ENCODE measurements at regions not wholly inside any gene's neighbourhood (a gene's known extent, or its start where the extent isn't known, plus 50 kb on each side); places are given as distances from the start of the nearest gene placed in this dataset.

- DNase-seq (ENCODE audit: low read depth): no peak
- H3K4me3 ChIP-seq (replicated peaks; ENCODE audit: low read depth, low read length): no peak overlapping the region
These were observed 55.9 kb downstream of the BAMBI start for GRCh38 chr10:28733245-28733644.

GRCh38 chr10:28733647-28734046 lies 56.3 kb downstream of the BAMBI start:
- no peak for TF ChIP-seq CTCF (IDR thresholded peaks at IDR 0.05; ENCODE audit: low read length, missing control alignments)
- H3K4me3 ChIP-seq (replicated peaks; ENCODE audit: low read depth, low read length): no peak overlapping the region
- DNase-seq (ENCODE audit: low read depth): no peak

More at GRCh38 chr10:28733245-28733644, 55.9 kb downstream of the BAMBI start:
- TF ChIP-seq CTCF (IDR thresholded peaks at IDR 0.05; ENCODE audit: low read length, missing control alignments): no peak

GRCh38 chr10:28734938-28735759 lies 57.8 kb downstream of the BAMBI start:
- DNase-seq (ENCODE audit: low read depth): peak; percentile 85
- TF ChIP-seq CTCF (IDR thresholded peaks at IDR 0.05; ENCODE audit: low read length, missing control alignments): no peak
- H3K4me3 ChIP-seq (replicated peaks; ENCODE audit: low read depth, low read length): no peak overlapping the region

GRCh38 chr10:28737096-28737495 lies 59.8 kb downstream of the BAMBI start:
- TF ChIP-seq CTCF (IDR thresholded peaks at IDR 0.05; ENCODE audit: low read length, missing control alignments): no peak
- no peak for DNase-seq (ENCODE audit: low read depth)

GRCh38 chr10:28738200-28738599 lies 60.9 kb downstream of the BAMBI start:
- peak; percentile 6 for TF ChIP-seq CTCF (IDR thresholded peaks at IDR 0.05; ENCODE audit: low read length, missing control alignments)
- H3K4me3 ChIP-seq (replicated peaks; ENCODE audit: low read depth, low read length): no peak overlapping the region
- DNase-seq (ENCODE audit: low read depth): no peak

More at GRCh38 chr10:28737096-28737495, 59.8 kb downstream of the BAMBI start:
- no peak overlapping the region for H3K4me3 ChIP-seq (replicated peaks; ENCODE audit: low read depth, low read length)

- DNase-seq (ENCODE audit: low read depth): no peak
- H3K4me3 ChIP-seq (replicated peaks; ENCODE audit: low read depth, low read length): no peak overlapping the region
- TF ChIP-seq CTCF (IDR thresholded peaks at IDR 0.05; ENCODE audit: low read length, missing control alignments): no peak
These were observed 66.3 kb downstream of the BAMBI start for GRCh38 chr10:28743576-28743975.

All from fibroblast of pulmonary artery (primary cell).